ENCODE measurements at regions not wholly inside any gene's neighbourhood (a gene's known extent, or its start where the extent isn't known, plus 50 kb on each side); places are given as distances from the start of the nearest gene placed in this dataset.

DNA sequence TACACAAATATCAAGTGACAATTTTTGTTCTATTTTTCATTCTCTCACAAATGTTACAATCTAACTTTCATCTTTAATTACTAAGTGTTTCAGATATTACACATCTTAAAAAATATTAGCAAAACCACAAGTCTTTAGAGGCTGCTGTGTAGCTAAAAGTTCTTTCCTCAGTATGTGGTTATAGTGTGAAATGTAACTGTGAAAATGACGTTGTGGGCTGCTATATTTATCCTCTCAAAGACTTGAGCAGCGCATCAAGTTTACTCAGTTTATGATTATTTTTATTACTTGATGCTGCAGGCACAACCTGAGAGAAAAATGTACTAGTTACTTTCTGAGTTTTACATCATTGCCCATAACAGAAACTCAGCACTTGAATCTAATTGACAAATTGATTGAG lies 2860.6 kb upstream of the PCDH20 start:
- DNase-seq (ENCODE audit: low spot score) (no peak), ATAC-seq (no peak)
- Mint-ChIP-seq H3K4me1 (no peaks in the 10 kb centered on the region; the same call in 2 of the 3 replicates), H3K36me3 (ENCODE audit: low read depth) (peaks cover 5% of the 10 kb centered on the region; the same call in 2 of the 3 replicates), H3K27ac (no peak overlapping the region), H3K9me3 (peaks cover 15% of the 10 kb centered on the region), H3K27me3 (ENCODE audit: insufficient read depth, low read depth, poor library complexity) (peaks cover 2% of the 10 kb centered on the region), H3K4me3 (no peak overlapping the region)
- H2AFZ ChIP-seq: no peak overlapping the region
- no peaks in the 10 kb centered on the region for H3K27me3 ChIP-seq (ENCODE audit: insufficient read depth)
- no peak overlapping the region for H3K27ac ChIP-seq (ENCODE audit: low read depth)
- no peak overlapping the region for H3K4me3 ChIP-seq
- no peaks in the 10 kb centered on the region for H3F3A ChIP-seq (replicated peaks; ENCODE audit: low read depth)
- TF ChIP-seq, protein P1, sequence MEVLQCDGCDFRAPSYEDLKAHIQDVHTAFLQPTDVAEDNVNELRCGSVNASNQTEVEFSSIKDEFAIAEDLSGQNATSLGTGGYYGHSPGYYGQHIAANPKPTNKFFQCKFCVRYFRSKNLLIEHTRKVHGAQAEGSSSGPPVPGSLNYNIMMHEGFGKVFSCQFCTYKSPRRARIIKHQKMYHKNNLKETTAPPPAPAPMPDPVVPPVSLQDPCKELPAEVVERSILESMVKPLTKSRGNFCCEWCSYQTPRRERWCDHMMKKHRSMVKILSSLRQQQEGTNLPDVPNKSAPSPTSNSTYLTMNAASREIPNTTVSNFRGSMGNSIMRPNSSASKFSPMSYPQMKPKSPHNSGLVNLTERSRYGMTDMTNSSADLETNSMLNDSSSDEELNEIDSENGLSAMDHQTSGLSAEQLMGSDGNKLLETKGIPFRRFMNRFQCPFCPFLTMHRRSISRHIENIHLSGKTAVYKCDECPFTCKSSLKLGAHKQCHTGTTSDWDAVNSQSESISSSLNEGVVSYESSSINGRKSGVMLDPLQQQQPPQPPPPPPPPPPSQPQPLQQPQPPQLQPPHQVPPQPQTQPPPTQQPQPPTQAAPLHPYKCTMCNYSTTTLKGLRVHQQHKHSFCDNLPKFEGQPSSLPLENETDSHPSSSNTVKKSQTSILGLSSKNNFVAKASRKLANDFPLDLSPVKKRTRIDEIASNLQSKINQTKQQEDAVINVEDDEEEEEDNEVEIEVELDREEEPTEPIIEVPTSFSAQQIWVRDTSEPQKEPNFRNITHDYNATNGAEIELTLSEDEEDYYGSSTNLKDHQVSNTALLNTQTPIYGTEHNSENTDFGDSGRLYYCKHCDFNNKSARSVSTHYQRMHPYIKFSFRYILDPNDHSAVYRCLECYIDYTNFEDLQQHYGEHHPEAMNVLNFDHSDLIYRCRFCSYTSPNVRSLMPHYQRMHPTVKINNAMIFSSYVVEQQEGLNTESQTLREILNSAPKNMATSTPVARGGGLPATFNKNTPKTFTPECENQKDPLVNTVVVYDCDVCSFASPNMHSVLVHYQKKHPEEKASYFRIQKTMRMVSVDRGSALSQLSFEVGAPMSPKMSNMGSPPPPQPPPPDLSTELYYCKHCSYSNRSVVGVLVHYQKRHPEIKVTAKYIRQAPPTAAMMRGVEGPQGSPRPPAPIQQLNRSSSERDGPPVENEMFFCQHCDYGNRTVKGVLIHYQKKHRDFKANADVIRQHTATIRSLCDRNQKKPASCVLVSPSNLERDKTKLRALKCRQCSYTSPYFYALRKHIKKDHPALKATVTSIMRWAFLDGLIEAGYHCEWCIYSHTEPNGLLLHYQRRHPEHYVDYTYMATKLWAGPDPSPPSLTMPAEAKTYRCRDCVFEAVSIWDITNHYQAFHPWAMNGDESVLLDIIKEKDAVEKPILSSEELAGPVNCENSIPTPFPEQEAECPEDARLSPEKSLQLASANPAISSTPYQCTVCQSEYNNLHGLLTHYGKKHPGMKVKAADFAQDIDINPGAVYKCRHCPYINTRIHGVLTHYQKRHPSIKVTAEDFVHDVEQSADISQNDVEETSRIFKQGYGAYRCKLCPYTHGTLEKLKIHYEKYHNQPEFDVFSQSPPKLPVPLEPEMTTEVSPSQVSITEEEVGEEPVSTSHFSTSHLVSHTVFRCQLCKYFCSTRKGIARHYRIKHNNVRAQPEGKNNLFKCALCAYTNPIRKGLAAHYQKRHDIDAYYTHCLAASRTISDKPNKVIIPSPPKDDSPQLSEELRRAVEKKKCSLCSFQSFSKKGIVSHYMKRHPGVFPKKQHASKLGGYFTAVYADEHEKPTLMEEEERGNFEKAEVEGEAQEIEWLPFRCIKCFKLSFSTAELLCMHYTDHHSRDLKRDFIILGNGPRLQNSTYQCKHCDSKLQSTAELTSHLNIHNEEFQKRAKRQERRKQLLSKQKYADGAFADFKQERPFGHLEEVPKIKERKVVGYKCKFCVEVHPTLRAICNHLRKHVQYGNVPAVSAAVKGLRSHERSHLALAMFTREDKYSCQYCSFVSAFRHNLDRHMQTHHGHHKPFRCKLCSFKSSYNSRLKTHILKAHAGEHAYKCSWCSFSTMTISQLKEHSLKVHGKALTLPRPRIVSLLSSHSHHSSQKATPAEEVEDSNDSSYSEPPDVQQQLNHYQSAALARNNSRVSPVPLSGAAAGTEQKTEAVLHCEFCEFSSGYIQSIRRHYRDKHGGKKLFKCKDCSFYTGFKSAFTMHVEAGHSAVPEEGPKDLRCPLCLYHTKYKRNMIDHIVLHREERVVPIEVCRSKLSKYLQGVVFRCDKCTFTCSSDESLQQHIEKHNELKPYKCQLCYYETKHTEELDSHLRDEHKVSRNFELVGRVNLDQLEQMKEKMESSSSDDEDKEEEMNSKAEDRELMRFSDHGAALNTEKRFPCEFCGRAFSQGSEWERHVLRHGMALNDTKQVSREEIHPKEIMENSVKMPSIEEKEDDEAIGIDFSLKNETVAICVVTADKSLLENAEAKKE (CRISPR knock-in tag; IDR thresholded peaks at IDR 0.05): no peak
- TF ChIP-seq ZNF114 (CRISPR knock-in tag; IDR thresholded peaks at IDR 0.05) (no peak), ETS1 (IDR thresholded peaks at IDR 0.05) (no peak), POLR2AphosphoS5 (IDR thresholded peaks at IDR 0.05; ENCODE audit: low read depth) (no peak), CREB1 (CRISPR knock-in tag; IDR thresholded peaks at IDR 0.05; ENCODE audit: low read depth) (no peak)
- peaks cover 8% of the 10 kb centered on the region for H3K36me3 ChIP-seq (ENCODE audit: insufficient read depth)
- no peaks in the 10 kb centered on the region; the same call in 1 of the 2 replicates for H3K9me2 ChIP-seq (ENCODE audit: insufficient read depth)
- H4K20me1 ChIP-seq (replicated peaks; ENCODE audit: insufficient read depth): no peaks in the 10 kb centered on the region
- H3K4me2 ChIP-seq: no peak overlapping the region
- no peaks in the 10 kb centered on the region for H3K4me1 ChIP-seq (ENCODE audit: insufficient read depth)
- no peaks in the 10 kb centered on the region for H3K79me2 ChIP-seq (replicated peaks; ENCODE audit: insufficient read depth)

All from GM23338 (cell line).